Hepatocyte (in vitro differentiated cells): ENCODE measurements at regions not wholly inside any gene's neighbourhood (a gene's known extent, or its start where the extent isn't known, plus 50 kb on each side); places are given as distances from the start of the nearest gene placed in this dataset.

Experiments
- DNase-seq: peaks from one replicate; pipeline ENCODE4 v3.0.0-alpha.2; 2016; ENCODE audit warnings: low spot score
- H2AFZ ChIP-seq: fragments of 200-600 bp; sonication (generic); 2 replicates; pipeline ENCODE4 v1.6.0; 2016; ENCODE audit warnings: antibody characterized with exemption, mild to moderate bottlenecking
- H3K27ac ChIP-seq: fragments of 200-600 bp; sonication (generic); 2 replicates; pipeline ENCODE4 v1.5.1; 2016; ENCODE audit warnings: mild to moderate bottlenecking
- H3K27me3 ChIP-seq: fragments of 200-600 bp; sonication (generic); 2 replicates; pipeline ENCODE4 v1.6.1; 2016
- H3K36me3 ChIP-seq: fragments of 200-600 bp; sonication (generic); replicated peaks from 2 replicates; pipeline ENCODE4 v1.5.1; 2016; ENCODE audit warnings: low read depth; ENCODE audit not compliant: insufficient read depth
- H3K4me1 ChIP-seq: fragments of 200-600 bp; sonication (generic); 2 replicates; pipeline ENCODE4 v1.5.1; 2016; ENCODE audit warnings: mild to moderate bottlenecking, moderate library complexity; ENCODE audit not compliant: insufficient read depth
- H3K4me2 ChIP-seq: fragments of 200-600 bp; sonication (generic); 2 replicates; pipeline ENCODE4 v1.6.0; 2016
- H3K4me3 ChIP-seq: fragments of 200-600 bp; sonication (generic); 2 replicates; pipeline ENCODE4 v1.5.1; 2016; ENCODE audit warnings: mild to moderate bottlenecking
- H3K79me2 ChIP-seq: fragments of 200-600 bp; sonication (generic); 2 replicates; pipeline ENCODE4 v1.6.0; 2017; ENCODE audit warnings: mild to moderate bottlenecking
- H3K9me2 ChIP-seq: fragments of 200-600 bp; sonication (generic); replicated peaks from 2 replicates; pipeline ENCODE4 v1.6.0; 2017; ENCODE audit warnings: mild to moderate bottlenecking; ENCODE audit not compliant: insufficient read depth
- H3K9me3 ChIP-seq: fragments of 200-600 bp; sonication (generic); 2 replicates; pipeline ENCODE4 v1.5.1; 2016; ENCODE audit warnings: low read depth, mild to moderate bottlenecking
- H4K20me1 ChIP-seq: fragments of 200-600 bp; sonication (generic); 2 replicates; pipeline ENCODE4 v1.6.0; 2016; ENCODE audit warnings: mild to moderate bottlenecking; ENCODE audit not compliant: insufficient read depth, poor library complexity, severe bottlenecking
- EZH2 ChIP-seq: fragments of 200-600 bp; sonication (generic); IDR thresholded peaks from 2 replicates; pipeline ENCODE4 v1.6.1; 2016; ENCODE audit warnings: antibody characterized with exemption, mild to moderate bottlenecking, borderline replicate concordance
- EZH2phosphoT487 ChIP-seq: fragments of 200-600 bp; sonication (generic); IDR thresholded peaks from one replicate; pipeline ENCODE4 v1.6.1; 2018; ENCODE audit warnings: antibody characterized with exemption, mild to moderate bottlenecking, low read depth, moderate library complexity; ENCODE audit not compliant: unreplicated experiment, severe bottlenecking
- WGBS: methylation state at CpG from one replicate; pipeline ENCODE4 v1.1.6; 2016; ENCODE audit warnings: low lambda C conversion rate; ENCODE audit errors: missing lambda C conversion rate; 5-methylcytosine and 5-hydroxymethylcytosine counted together
- TF ChIP-seq, protein P1 (sequence below): fragments of 200-600 bp; sonication (generic); IDR thresholded peaks from 2 replicates; pipeline ENCODE4 v1.5.1; 2016; ENCODE audit warnings: antibody characterized with exemption, mild to moderate bottlenecking; ENCODE audit not compliant: poor library complexity

DNA sequence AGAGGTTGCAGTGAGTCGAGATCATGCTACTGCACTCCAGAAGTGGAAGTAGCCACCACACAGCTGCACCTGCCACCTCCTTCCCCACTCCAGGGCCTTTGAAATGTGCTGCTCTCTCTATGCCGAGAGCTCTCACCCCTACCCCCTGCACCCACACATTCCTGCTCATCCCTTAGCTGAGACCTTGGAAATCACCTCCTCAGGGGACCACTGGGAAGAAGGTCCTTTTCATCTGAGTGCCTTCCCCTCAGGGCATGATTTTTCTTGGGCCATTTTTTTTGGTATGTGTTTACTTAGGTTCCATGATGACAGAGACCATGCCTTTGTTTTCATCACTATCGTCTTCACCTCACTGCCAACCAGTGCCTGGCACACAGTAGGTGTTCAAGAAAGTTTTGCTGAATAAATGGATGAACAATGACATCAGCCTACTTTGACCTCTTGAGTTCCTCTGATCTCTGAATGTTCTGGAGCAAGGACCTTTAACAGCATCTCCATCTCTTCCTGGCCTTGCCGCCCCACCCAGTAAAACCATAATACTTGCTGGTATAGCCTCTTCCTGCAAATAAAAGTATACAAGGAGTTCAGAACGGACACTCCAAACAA, 166.6 kb upstream of the KLF14 start:
- H3K27me3 ChIP-seq = no peaks in the 10 kb centered on the region
- no peak overlapping the region for H3K4me3 ChIP-seq
- H3K36me3 ChIP-seq = no peaks in the 10 kb centered on the region
- no peak for DNase-seq
- TF ChIP-seq, protein P1, sequence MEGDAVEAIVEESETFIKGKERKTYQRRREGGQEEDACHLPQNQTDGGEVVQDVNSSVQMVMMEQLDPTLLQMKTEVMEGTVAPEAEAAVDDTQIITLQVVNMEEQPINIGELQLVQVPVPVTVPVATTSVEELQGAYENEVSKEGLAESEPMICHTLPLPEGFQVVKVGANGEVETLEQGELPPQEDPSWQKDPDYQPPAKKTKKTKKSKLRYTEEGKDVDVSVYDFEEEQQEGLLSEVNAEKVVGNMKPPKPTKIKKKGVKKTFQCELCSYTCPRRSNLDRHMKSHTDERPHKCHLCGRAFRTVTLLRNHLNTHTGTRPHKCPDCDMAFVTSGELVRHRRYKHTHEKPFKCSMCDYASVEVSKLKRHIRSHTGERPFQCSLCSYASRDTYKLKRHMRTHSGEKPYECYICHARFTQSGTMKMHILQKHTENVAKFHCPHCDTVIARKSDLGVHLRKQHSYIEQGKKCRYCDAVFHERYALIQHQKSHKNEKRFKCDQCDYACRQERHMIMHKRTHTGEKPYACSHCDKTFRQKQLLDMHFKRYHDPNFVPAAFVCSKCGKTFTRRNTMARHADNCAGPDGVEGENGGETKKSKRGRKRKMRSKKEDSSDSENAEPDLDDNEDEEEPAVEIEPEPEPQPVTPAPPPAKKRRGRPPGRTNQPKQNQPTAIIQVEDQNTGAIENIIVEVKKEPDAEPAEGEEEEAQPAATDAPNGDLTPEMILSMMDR = no peak
- TF ChIP-seq EZH2 = no peak
- no peak for TF ChIP-seq EZH2phosphoT487
- peaks cover 34% of the 10 kb centered on the region for H3K4me1 ChIP-seq
- no peaks in the 10 kb centered on the region for H3K9me2 ChIP-seq
- peaks cover 3% of the 10 kb centered on the region for H3K79me2 ChIP-seq
- 71% methylated on average over 5 of the region's 5 CpGs for WGBS
- H2AFZ ChIP-seq = no peak overlapping the region
- peak overlapping the region; percentile 88 for H3K27ac ChIP-seq
- peak overlapping the region; percentile 54 for H3K4me2 ChIP-seq
- no peaks in the 10 kb centered on the region for H4K20me1 ChIP-seq
- H3K9me3 ChIP-seq = no peaks in the 10 kb centered on the region

DNA sequence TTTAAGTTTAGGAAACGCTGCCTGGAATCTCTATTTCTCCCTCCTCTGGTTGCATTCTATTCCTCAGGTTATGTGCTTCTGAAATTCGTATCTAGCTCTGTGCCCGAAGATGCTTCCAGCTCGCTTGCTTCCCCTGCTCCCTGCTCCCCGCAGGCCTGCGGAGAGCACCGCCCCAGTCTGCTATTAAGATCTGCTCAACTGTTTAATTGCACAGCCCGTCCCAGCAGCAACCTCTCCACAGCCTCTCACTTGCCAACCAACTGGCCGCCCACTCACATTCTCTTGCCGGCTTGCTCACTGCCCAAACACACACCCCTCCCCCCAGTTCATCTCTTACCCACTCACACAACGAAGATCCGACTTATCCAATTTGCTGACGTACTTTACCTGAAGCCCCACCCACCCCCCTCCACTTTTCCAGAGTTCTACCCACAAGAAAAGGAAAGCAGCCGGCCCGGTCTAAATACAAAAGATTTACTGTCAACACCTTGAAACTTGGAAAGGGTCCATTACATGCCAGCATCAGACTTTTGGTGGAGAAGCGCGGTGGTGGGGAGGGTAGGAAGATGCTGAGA, 167.3 kb upstream of the KLF14 start:
- H3K27ac ChIP-seq = peak overlapping the region; percentile 88
- no peak overlapping the region for H2AFZ ChIP-seq
- peak; percentile 78 for DNase-seq
- 39% methylated on average over 17 of the region's 17 CpGs for WGBS
- no peak overlapping the region for H3K4me3 ChIP-seq
- H3K4me2 ChIP-seq = peak overlapping the region; percentile 52
- H3K79me2 ChIP-seq = peaks cover 3% of the 10 kb centered on the region
- TF ChIP-seq EZH2phosphoT487 (no peak), EZH2 (no peak)
- TF ChIP-seq, protein P1 = no peak
- H3K36me3 ChIP-seq = no peaks in the 10 kb centered on the region
- no peaks in the 10 kb centered on the region for H4K20me1 ChIP-seq
- peaks cover 34% of the 10 kb centered on the region for H3K4me1 ChIP-seq
- no peaks in the 10 kb centered on the region for H3K27me3 ChIP-seq
- no peaks in the 10 kb centered on the region for H3K9me2 ChIP-seq
- H3K9me3 ChIP-seq = no peaks in the 10 kb centered on the region

DNA sequence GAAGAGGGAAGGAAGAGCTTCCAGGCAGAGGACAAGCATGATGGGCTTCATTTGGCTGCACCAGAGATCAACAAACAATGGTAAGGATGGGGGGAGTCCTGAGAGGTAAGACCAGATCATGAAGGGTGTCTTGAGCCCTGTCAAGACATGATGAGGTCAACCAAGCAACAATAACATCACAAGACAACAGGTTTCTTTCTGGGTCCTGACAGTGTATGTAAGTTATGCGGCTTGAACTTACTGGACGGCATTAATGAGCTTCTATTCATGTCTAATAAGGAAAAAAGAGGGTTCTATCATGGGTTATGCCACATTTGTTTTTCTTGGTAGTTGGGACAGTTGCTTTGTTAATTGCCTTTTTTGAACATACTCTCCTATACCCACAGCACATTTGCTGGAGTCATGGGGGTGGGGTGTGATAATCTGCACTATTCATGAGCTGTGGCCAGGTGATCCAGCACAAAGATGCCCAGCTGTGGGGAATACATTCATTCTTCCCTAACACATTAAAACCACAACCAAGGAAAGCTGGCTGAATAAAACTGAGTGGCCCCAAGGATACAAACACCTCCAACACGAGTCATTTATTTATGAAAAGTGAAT, 168.8 kb upstream of the KLF14 start:
- Histone ChIP-seq H4K20me1 (no peaks in the 10 kb centered on the region), H3K36me3 (no peaks in the 10 kb centered on the region), H2AFZ (no peak overlapping the region), H3K9me2 (no peaks in the 10 kb centered on the region), H3K4me1 (peaks cover 34% of the 10 kb centered on the region), H3K9me3 (no peaks in the 10 kb centered on the region), H3K4me2 (no peak overlapping the region), H3K27me3 (no peaks in the 10 kb centered on the region), H3K27ac (peak overlapping the region; percentile 88), H3K79me2 (peaks cover 7% of the 10 kb centered on the region), H3K4me3 (no peak overlapping the region)
- no peak for TF ChIP-seq EZH2phosphoT487
- TF ChIP-seq EZH2 = no peak
- TF ChIP-seq, protein P1 = no peak
- 98% methylated on average over 3 of the region's 3 CpGs for WGBS
- DNase-seq = no peak
